ENCODE measurements at regions not wholly inside any gene's neighbourhood (a gene's known extent, or its start where the extent isn't known, plus 50 kb on each side); places are given as distances from the start of the nearest gene placed in this dataset.

- Mint-ChIP-seq H3K9me3 (no peaks in the 10 kb centered on the region), H3K4me1 (ENCODE audit: low read depth) (no peaks in the 10 kb centered on the region), H3K36me3 (ENCODE audit: insufficient read depth) (no peaks in the 10 kb centered on the region), H3K4me3 (no peak overlapping the region), H3K27me3 (ENCODE audit: low read depth) (peaks cover 10% of the 10 kb centered on the region)
- no peak for DNase-seq
- peak in 1 of 2 donors; percentile 34 for ATAC-seq
These were observed 196.0 kb upstream of the TOPAZ1 start for GRCh38 chr3:44045476-44046275.

- H3K27me3 Mint-ChIP-seq (ENCODE audit: low read depth): peaks cover 14% of the 10 kb centered on the region
These were observed 193.9 kb upstream of the TOPAZ1 start for GRCh38 chr3:44047796-44048195.

DNA sequence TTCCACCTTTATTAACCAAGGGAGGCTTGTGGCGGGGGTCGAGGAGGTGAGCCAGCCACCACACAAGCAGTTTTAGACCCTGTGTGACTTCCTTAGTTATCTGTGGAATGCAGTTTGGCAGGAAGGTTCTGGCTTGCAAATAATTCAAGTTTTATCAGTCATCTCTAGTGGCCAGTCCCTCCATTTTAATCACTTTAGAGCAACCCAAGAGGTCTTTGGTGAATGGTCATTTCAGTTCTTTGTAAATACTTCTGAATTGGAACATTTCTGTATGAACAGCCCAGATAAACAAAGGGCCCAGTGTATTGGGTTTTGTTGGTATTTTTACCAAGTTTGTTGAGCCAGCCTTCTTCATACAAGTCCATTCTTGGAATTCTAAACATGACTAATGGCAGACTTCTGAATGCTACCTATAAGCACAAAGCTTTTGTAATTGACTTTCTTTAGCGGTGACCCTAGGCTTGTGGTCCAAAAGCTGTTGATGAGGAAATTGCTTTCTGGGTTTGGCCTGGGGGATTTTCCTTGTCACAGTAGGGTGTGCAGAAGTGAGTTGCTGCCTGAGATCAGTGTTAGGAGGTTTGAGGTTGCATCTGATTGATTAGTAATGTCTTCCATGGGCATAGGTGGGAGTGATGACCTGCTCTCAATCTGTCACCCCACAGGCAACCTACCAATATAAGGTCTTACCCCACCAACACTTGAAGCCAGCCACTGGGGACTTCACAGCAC lies 193.3 kb upstream of the TOPAZ1 start:
- H3K27me3 Mint-ChIP-seq (ENCODE audit: low read depth): peaks cover 14% of the 10 kb centered on the region
- H3K4me3 Mint-ChIP-seq: no peak overlapping the region
- no peak for DNase-seq
- no peak for ATAC-seq
- no peaks in the 10 kb centered on the region for H3K4me1 Mint-ChIP-seq (ENCODE audit: low read depth)
- no peaks in the 10 kb centered on the region for H3K36me3 Mint-ChIP-seq (ENCODE audit: insufficient read depth)
- H3K9me3 Mint-ChIP-seq: no peaks in the 10 kb centered on the region

More at GRCh38 chr3:44047796-44048195, 193.9 kb upstream of the TOPAZ1 start:
- ATAC-seq: no peak
- no peaks in the 10 kb centered on the region for H3K9me3 Mint-ChIP-seq
- H3K36me3 Mint-ChIP-seq (ENCODE audit: insufficient read depth): no peaks in the 10 kb centered on the region
- H3K4me3 Mint-ChIP-seq: no peak overlapping the region
- no peaks in the 10 kb centered on the region for H3K4me1 Mint-ChIP-seq (ENCODE audit: low read depth)
- DNase-seq: no peak

GRCh38 chr3:44048949-44049348 lies 192.7 kb upstream of the TOPAZ1 start:
- no peak for DNase-seq
- Mint-ChIP-seq H3K4me3 (no peak overlapping the region), H3K4me1 (ENCODE audit: low read depth) (no peaks in the 10 kb centered on the region), H3K9me3 (no peaks in the 10 kb centered on the region), H3K36me3 (ENCODE audit: insufficient read depth) (no peaks in the 10 kb centered on the region), H3K27me3 (ENCODE audit: low read depth) (peaks cover 14% of the 10 kb centered on the region)
- no peak for ATAC-seq

GRCh38 chr3:44050101-44050500 lies 191.6 kb upstream of the TOPAZ1 start:
- no peak for ATAC-seq
- Mint-ChIP-seq H3K4me1 (ENCODE audit: low read depth) (no peaks in the 10 kb centered on the region), H3K27me3 (ENCODE audit: low read depth) (peaks cover 15% of the 10 kb centered on the region), H3K9me3 (no peaks in the 10 kb centered on the region), H3K36me3 (ENCODE audit: insufficient read depth) (no peaks in the 10 kb centered on the region), H3K4me3 (no peak overlapping the region)
- no peak for DNase-seq

DNA sequence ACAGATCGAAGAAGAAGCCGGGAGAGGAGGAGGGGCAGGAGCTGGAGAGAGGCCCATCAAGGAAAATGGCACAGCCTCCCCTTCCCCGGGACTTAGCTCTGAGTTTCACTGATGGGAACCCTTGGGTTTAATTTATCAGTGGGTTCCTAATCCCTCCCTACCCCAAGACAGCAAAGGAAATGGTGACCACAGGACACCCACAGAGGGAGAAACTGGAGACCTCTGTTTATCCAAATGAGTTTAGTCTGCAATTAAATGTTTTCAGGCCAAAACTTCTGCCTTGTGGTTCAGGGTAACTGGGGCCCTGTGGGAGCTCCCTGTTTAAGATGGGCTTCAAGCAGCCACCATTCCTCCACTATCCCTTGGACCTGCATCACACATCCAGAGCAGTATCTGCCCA lies 190.8 kb upstream of the TOPAZ1 start:
- DNase-seq (no peak), ATAC-seq (no peak)
- H3K4me1 Mint-ChIP-seq (ENCODE audit: low read depth): no peaks in the 10 kb centered on the region
- H3K9me3 Mint-ChIP-seq: no peaks in the 10 kb centered on the region
- H3K27me3 Mint-ChIP-seq (ENCODE audit: low read depth): peaks cover 15% of the 10 kb centered on the region
- H3K36me3 Mint-ChIP-seq (ENCODE audit: insufficient read depth): no peaks in the 10 kb centered on the region
- H3K4me3 Mint-ChIP-seq: no peak overlapping the region

- Mint-ChIP-seq H3K27me3 (ENCODE audit: low read depth) (peaks cover 18% of the 10 kb centered on the region), H3K9me3 (no peaks in the 10 kb centered on the region), H3K4me3 (no peak overlapping the region), H3K4me1 (ENCODE audit: low read depth) (peaks cover 25% of the 10 kb centered on the region), H3K36me3 (ENCODE audit: insufficient read depth) (no peaks in the 10 kb centered on the region)
- no peak for ATAC-seq
- DNase-seq: no peak
These were observed 185.7 kb upstream of the TOPAZ1 start for GRCh38 chr3:44055951-44056350.

- H3K36me3 Mint-ChIP-seq (ENCODE audit: insufficient read depth): no peaks in the 10 kb centered on the region
- peaks cover 15% of the 10 kb centered on the region for H3K27me3 Mint-ChIP-seq (ENCODE audit: low read depth)
- H3K4me1 Mint-ChIP-seq (ENCODE audit: low read depth): peaks cover 25% of the 10 kb centered on the region
These were observed 185.0 kb upstream of the TOPAZ1 start for GRCh38 chr3:44056446-44057240.

DNA sequence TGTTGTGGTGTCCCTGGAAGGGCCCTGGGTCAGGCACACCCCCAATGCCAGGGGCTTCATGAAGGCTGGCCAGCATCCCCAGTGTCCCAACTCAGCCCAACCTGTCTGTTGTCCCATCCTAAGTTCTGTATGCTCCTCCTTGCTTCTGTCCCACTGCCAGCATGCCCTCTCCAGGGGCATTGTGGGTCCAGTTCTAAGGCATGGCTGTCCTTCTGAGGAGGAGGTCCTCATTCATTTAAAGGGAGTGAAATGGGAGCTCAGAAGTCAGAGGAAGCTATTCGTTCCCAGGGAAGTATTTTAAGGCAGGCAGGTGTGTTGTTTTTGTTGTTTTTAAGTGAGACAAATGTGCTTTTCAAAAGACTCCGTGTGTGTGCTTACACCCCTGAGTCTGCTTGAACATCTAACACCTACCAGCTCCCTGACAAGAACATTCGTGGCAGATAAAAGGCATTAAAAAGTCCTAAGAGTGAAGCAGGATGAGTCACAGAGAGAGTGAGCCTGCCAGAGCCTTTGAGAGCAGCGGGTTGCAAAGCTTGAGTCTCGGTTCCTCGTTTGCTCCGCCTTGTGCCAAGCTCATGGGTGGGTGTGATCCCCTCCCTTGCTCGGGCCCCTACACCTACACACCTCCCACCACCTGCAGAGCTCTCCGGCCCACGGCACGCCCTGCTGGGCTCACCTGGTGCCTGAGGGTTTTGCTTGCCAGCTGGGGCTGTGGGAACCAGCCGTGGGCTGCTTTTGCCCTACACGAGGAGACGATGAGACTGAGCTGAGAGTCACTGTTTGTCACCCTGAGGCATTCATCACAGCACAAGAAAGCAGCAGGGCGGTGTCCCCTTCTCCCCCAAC lies 183.4 kb upstream of the TOPAZ1 start:
- DNase-seq (peak; percentile 32), ATAC-seq (peak; percentile 90 to 92)
- Mint-ChIP-seq H3K4me3 (peak overlapping the region; percentile 46), H3K36me3 (ENCODE audit: insufficient read depth) (no peaks in the 10 kb centered on the region), H3K4me1 (ENCODE audit: low read depth) (peaks cover 25% of the 10 kb centered on the region), H3K9me3 (no peaks in the 10 kb centered on the region), H3K27me3 (ENCODE audit: low read depth) (peaks cover 16% of the 10 kb centered on the region)

More at GRCh38 chr3:44056446-44057240, 185.0 kb upstream of the TOPAZ1 start:
- ATAC-seq (no peak), DNase-seq (no peak)
- Mint-ChIP-seq H3K4me3 (no peak overlapping the region), H3K9me3 (no peaks in the 10 kb centered on the region)

DNA sequence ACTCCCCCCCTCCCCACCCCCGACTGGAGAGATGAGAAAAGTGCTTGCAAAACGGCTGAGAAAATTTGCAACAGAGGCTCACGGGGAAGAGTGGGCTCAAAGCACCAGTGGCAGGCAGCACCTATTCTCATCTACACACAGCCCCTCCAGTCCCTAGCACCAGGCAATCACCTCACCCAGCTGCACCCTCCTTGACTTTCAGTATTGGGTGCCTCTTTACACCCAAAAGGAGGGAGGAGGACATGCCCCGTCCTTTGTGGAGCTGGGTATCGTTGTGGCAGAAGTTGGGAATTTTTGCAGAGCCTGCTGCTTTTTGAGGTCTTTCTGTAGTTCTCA lies 182.8 kb upstream of the TOPAZ1 start:
- no peaks in the 10 kb centered on the region for H3K9me3 Mint-ChIP-seq
- no peak overlapping the region for H3K4me3 Mint-ChIP-seq
- no peaks in the 10 kb centered on the region for H3K36me3 Mint-ChIP-seq (ENCODE audit: insufficient read depth)
- ATAC-seq (peak in 1 of 2 donors; percentile 34), DNase-seq (no peak)
- H3K4me1 Mint-ChIP-seq (ENCODE audit: low read depth): peaks cover 25% of the 10 kb centered on the region
- peaks cover 16% of the 10 kb centered on the region for H3K27me3 Mint-ChIP-seq (ENCODE audit: low read depth)

- no peak overlapping the region for H3K4me3 Mint-ChIP-seq
- ATAC-seq (no peak), DNase-seq (no peak)
- H3K27me3 Mint-ChIP-seq (ENCODE audit: low read depth): peaks cover 13% of the 10 kb centered on the region
- H3K9me3 Mint-ChIP-seq: no peaks in the 10 kb centered on the region
- H3K4me1 Mint-ChIP-seq (ENCODE audit: low read depth): peaks cover 25% of the 10 kb centered on the region
- no peaks in the 10 kb centered on the region for H3K36me3 Mint-ChIP-seq (ENCODE audit: insufficient read depth)
These were observed 181.5 kb upstream of the TOPAZ1 start for GRCh38 chr3:44060164-44060563.

DNA sequence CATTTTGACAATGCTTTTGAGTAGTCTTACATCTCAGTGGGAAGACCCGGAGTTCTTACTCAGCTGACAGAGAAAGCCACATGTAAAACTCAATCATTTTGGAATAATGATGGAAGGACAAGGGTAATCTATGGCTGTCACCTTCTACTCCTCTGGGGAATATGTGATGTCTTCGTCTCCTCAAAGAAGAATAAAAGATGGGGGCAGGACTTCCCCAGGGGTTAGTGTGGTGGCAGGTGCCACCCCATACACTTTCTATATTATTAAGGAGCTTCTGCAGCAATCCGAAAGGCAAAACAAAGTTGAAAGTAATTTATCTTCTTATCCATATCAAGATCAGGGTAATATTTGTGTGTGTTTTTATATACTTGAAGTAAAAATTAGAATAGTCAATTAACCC lies 180.4 kb upstream of the TOPAZ1 start:
- Mint-ChIP-seq H3K36me3 (ENCODE audit: insufficient read depth) (no peaks in the 10 kb centered on the region), H3K9me3 (no peaks in the 10 kb centered on the region), H3K4me3 (no peak overlapping the region), H3K27me3 (ENCODE audit: low read depth) (peaks cover 16% of the 10 kb centered on the region), H3K4me1 (ENCODE audit: low read depth) (peaks cover 25% of the 10 kb centered on the region)
- no peak for ATAC-seq
- no peak for DNase-seq

DNA sequence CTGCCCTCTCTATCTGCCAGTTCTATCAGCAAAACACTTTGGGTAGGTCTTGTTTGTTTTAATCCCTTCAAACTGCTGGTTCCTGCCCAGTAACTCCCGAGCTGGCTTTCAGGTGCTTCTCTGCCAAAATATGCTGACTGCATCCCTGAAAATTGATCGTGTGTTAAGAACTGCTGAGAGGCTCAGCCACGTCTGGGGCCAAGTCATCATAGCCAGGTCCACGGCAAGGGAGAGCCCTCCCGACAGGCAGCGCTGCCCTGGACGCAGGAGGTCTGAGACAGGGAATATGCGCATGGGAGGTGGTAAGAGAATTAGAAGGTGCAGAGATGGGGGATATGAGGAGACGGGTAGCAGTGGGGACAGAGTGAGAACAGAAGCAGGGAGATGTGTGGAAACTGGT lies 179.7 kb upstream of the TOPAZ1 start:
- ATAC-seq: no peak
- no peak for DNase-seq
- Mint-ChIP-seq H3K4me1 (ENCODE audit: low read depth) (peaks cover 25% of the 10 kb centered on the region), H3K27me3 (ENCODE audit: low read depth) (peaks cover 16% of the 10 kb centered on the region), H3K9me3 (no peaks in the 10 kb centered on the region), H3K4me3 (no peak overlapping the region), H3K36me3 (ENCODE audit: insufficient read depth) (no peaks in the 10 kb centered on the region)

Measured in activated T-cell treated with anti-CD3 and anti-CD28 coated beads, Interleukin-2, amount 50 U/mL, for 4 hours (primary cell).